ENCODE measurements at regions not wholly inside any gene's neighbourhood (a gene's known extent, or its start where the extent isn't known, plus 50 kb on each side); places are given as distances from the start of the nearest gene placed in this dataset.

GRCh38 chr3:135878501-135878900 is 87.0 kb upstream of the PPP2R3A start:
- ATAC-seq (ENCODE audit: low read depth) (no peak), DNase-seq (no peak)
- H3K9me3 ChIP-seq (ENCODE audit: control insufficient read depth, insufficient read depth, low read length) = no peaks in the 10 kb centered on the region
- H3K4me1 ChIP-seq (ENCODE audit: control insufficient read depth, insufficient read depth, low read length) = no peaks in the 10 kb centered on the region
- H2BK20ac ChIP-seq (ENCODE audit: low read depth, low read length) = no peak overlapping the region
- H4K91ac ChIP-seq (ENCODE audit: insufficient read depth, low read depth, low read length) = no peak overlapping the region
- no peak overlapping the region for H3K9ac ChIP-seq (ENCODE audit: low read depth, low read length)
- in situ Hi-C loops (cut with MboI; ENCODE audit: low sequenced_read_pairs) = no loop called here
- dilution Hi-C loops (cut with HindIII; ENCODE audit: low sequenced_read_pairs, unreplicated experiment) = no loop called here
- no peak overlapping the region for H2BK120ac ChIP-seq (ENCODE audit: low read depth, low read length)
- intact Hi-C loops (cut with micrococcal nuclease) = no loop called here
- no peaks in the 10 kb centered on the region for H3K27me3 ChIP-seq (ENCODE audit: control insufficient read depth, insufficient read depth, low read length)
- no peak overlapping the region for H4K8ac ChIP-seq (ENCODE audit: low read depth in 2 of 2, low read length in 2 of 2)
- no peaks in the 10 kb centered on the region for H3K36me3 ChIP-seq (ENCODE audit: control insufficient read depth, insufficient read depth, low read length)
- no TSS peak for BruUV-seq (replicated peaks)
- CTCF ChIA-PET = no interaction called here
- H2AFZ ChIP-seq (replicated peaks; ENCODE audit: low read length, poor library complexity) = no peak overlapping the region
- H3K4me3 ChIP-seq (ENCODE audit: insufficient read depth, low read depth, low read length) = no peak overlapping the region
- H2BK5ac ChIP-seq (ENCODE audit: low read depth, low read length, poor library complexity, severe bottlenecking) = no peak overlapping the region
- H3K4me2 ChIP-seq (ENCODE audit: low read depth, low read length) = no peak overlapping the region
- no peak overlapping the region for H2AK5ac ChIP-seq (ENCODE audit: low read depth, low read length)
- H3K27ac ChIP-seq (ENCODE audit: insufficient read depth, low read length) = no peak overlapping the region
- no peak overlapping the region for H3K4ac ChIP-seq (ENCODE audit: low read depth, low read length)
- H3K79me1 ChIP-seq (ENCODE audit: low read depth in 1 of 2, low read length in 2 of 2) = no peaks in the 10 kb centered on the region
- H3K9me1 ChIP-seq (ENCODE audit: insufficient read depth, low read length) = no peaks in the 10 kb centered on the region
- H3K14ac ChIP-seq (replicated peaks; ENCODE audit: low read depth, low read length) = no peak overlapping the region
- H2AK9ac ChIP-seq (replicated peaks; ENCODE audit: low read depth, low read length, poor library complexity) = no peak overlapping the region
- TF ChIP-seq MAFK (IDR thresholded peaks at IDR 0.05; ENCODE audit: low read depth, low read length) (no peak), RFX5 (IDR thresholded peaks at IDR 0.05; ENCODE audit: low read depth, low read length) (no peak), NFE2L2 (IDR thresholded peaks at IDR 0.05; ENCODE audit: low read depth, low read length) (no peak), CEBPB (IDR thresholded peaks at IDR 0.05; ENCODE audit: low read depth, low read length) (no peak), POLR2A (IDR thresholded peaks at IDR 0.05; ENCODE audit: low read depth, low read length) (no peak), RAD21 (IDR thresholded peaks at IDR 0.05; ENCODE audit: low read length) (no peak), MAZ (IDR thresholded peaks at IDR 0.05; ENCODE audit: borderline replicate concordance, low read depth, low read length) (no peak), SMC3 (IDR thresholded peaks at IDR 0.05; ENCODE audit: low read depth, low read length) (no peak), USF2 (IDR thresholded peaks at IDR 0.05; ENCODE audit: low read depth, low read length) (no peak), ELK1 (IDR thresholded peaks at IDR 0.05; ENCODE audit: borderline replicate concordance, low read depth, low read length) (no peak), MXI1 (IDR thresholded peaks at IDR 0.05; ENCODE audit: borderline replicate concordance, low read depth, low read length) (no peak), CTCF (conservative IDR thresholded peaks at IDR 0.05; ENCODE audit: low read depth, low read length) (no peak), FOS (IDR thresholded peaks at IDR 0.05; ENCODE audit: low read depth, low read length) (no peak), RCOR1 (IDR thresholded peaks at IDR 0.05; ENCODE audit: insufficient replicate concordance, low read length) (no peak)
- H2BK15ac ChIP-seq (ENCODE audit: low read depth, low read length) = no peak overlapping the region
- H3K23ac ChIP-seq (ENCODE audit: low read depth, low read length) = no peak overlapping the region
- no peaks in the 10 kb centered on the region for H4K20me1 ChIP-seq (ENCODE audit: insufficient read depth, low read length)
- H3K56ac ChIP-seq (ENCODE audit: extremely low read depth, insufficient read depth, low read length) = no peak overlapping the region
- H4K5ac ChIP-seq (ENCODE audit: low read depth, low read length) = no peak overlapping the region
- H3K18ac ChIP-seq (ENCODE audit: low read depth, low read length) = no peak overlapping the region
- no CpG with 5 or more reads among the region's 3 CpGs for WGBS, 2 experiments (ENCODE audit: extremely low coverage in 2 of 2, insufficient read length in 1 of 2)
- POLR2A ChIA-PET (ENCODE audit: unreplicated experiment) = no interaction called here
